Activated naive CD4-positive, alpha-beta T cell treated with anti-CD3 and anti-CD28 coated beads for 36 hours (primary cell): ENCODE measurements at regions not wholly inside any gene's neighbourhood (a gene's known extent, or its start where the extent isn't known, plus 50 kb on each side); places are given as distances from the start of the nearest gene placed in this dataset.
"Not testable (repeated sequence)": the region's sequence is repeated elsewhere in the genome, so short reads cannot be mapped to it uniquely, and the experiment has no call there.

Experiments used
- CTCF ChIA-PET: fragments of 350-600 bp; sonication (Branson Sonifier 250); formaldehyde crosslinking; loops from one replicate; lab custom pipeline; 2021; ENCODE audit warnings: antibody characterized with exemption; lab: Charles Lee
- DNase-seq: peaks from one replicate; pipeline ENCODE4 v3.0.0-alpha.2; 2020
- H3K27ac Mint-ChIP-seq: one replicate; pipeline ENCODE4 v1.8.0; 2021; ENCODE audit warnings: mild to moderate bottlenecking, mixed read lengths
- H3K27me3 Mint-ChIP-seq: one replicate; pipeline ENCODE4 v1.8.0; 2021; ENCODE audit warnings: low read depth, mixed read lengths
- H3K36me3 Mint-ChIP-seq: one replicate; pipeline ENCODE4 v1.8.0; 2021; ENCODE audit warnings: low read depth, mixed read lengths
- H3K4me1 Mint-ChIP-seq: one replicate; pipeline ENCODE4 v1.8.0; 2021; ENCODE audit warnings: low read depth, mixed read lengths
- H3K4me3 Mint-ChIP-seq: one replicate; pipeline ENCODE4 v1.8.0; 2021; ENCODE audit warnings: mild to moderate bottlenecking, moderate library complexity, mixed read lengths
- H3K9me3 Mint-ChIP-seq: one replicate; pipeline ENCODE4 v1.8.0; 2021; ENCODE audit warnings: mixed read lengths
- intact Hi-C: fragments of 100-400 bp; cut with micrococcal nuclease; formaldehyde crosslinking; loops from one replicate; pipeline ENCODE4 v1.15.1; 2023

- CTCF ChIA-PET = no interaction called here
- DNase-seq = no peak
- Mint-ChIP-seq H3K4me1 (no peaks in the 10 kb centered on the region), H3K4me3 (no peak overlapping the region), H3K9me3 (no peaks in the 10 kb centered on the region), H3K27ac (no peak overlapping the region), H3K36me3 (no peaks in the 10 kb centered on the region), H3K27me3 (no peaks in the 10 kb centered on the region)
- intact Hi-C loops = loop anchor here (1.0 kb wide), 1 partner anchor 255 kb away; no protein-coding TSS in a partner anchor
These were observed 156.5 kb upstream of the CHST15 start for GRCh38 chr10:124249812-124250432.

GRCh38 chr10:124249196-124249595 lies 155.8 kb upstream of the CHST15 start:
- no peak for DNase-seq
- no peak overlapping the region for H3K27ac Mint-ChIP-seq
- H3K4me3 Mint-ChIP-seq = no peak overlapping the region
- no peaks in the 10 kb centered on the region for H3K36me3 Mint-ChIP-seq
- no peaks in the 10 kb centered on the region for H3K9me3 Mint-ChIP-seq
- CTCF ChIA-PET = no interaction called here
- no peaks in the 10 kb centered on the region for H3K27me3 Mint-ChIP-seq
- intact Hi-C loops = no loop called here
- H3K4me1 Mint-ChIP-seq = no peaks in the 10 kb centered on the region

DNA sequence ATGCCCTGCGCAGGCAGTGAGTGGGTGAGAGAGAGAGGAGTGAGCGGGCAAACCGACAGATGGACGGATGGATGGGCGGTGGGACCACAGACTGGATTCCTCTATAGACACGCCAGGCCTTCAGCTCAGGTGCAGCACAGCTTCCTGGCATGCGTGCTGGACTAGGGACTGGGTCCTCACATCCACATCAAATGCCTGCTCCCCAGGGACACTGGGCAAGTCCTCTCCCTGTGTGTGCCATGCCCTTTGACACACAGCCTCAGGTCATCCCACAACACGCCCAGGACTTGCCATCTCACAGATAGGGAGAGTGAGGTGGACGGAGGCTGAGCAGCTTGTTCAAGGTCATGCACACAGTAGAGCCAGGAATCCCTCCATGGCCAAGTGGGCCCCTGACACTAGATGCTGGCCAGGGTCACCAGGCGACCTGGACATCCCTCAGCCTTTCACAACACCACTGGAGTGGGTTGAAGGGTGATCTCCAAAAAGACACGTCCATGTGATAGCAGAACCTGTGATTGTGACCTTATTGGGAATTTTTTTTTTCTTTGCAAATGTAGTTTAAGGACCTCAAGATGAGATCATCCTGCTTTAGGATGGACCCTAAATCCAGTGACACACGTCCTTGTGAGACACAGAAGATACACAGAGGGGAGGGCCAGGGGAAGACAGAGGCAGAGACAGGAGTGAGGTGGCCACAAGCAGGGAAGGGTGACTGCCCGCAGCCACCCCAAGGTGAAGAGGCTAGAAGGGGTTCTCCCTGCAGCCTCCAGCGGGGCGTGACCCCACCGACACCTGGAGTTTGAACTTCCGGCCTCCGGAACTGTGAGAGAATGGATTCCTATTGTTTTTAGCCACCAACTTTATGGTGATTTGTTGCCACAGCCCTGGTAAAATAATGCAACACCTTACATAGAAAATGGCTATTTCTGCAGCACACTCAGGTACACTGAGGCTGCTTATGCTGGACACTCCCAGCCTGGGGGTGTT lies 155.0 kb upstream of the CHST15 start:
- CTCF ChIA-PET = no interaction called here

DNA sequence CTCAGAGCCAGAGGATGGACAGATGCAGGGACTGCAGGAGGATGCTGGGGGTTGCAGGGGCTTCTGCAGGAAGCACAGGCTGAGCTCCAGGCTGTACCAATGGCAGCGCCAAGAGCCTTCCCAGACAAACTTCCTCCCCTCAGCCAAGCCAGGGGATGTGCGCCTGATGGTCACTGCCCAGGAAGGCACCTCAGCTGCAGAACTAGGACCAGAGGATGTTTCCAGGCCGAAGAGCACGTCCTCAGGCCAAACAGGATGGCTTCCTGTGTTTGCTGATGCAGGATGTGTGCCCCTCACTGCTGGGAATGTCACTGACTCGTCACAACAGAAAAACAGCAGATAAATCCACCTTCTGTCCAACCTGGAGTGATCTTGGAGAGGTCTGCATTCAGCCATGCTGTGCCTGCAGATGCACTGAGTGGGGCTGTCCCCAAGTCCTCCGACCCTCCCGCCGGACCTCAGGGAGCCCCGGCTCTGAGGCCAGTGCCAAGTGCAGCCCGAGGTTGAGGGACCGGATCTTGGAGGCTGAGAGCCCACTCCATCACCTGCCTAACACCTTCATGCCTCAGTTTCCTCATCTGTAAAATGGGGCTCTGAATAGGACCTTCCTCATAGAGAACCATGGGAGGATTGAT lies 152.5 kb upstream of the CHST15 start:
- CTCF ChIA-PET = interaction anchor here (1.5 kb wide), 1 partner anchor 143 kb away, joined by 6 read pairs; no protein-coding TSS in a partner anchor

More for the DNA sequence above, 155.0 kb upstream of the CHST15 start:
- H3K27me3 Mint-ChIP-seq = no peaks in the 10 kb centered on the region
- no peaks in the 10 kb centered on the region for H3K4me1 Mint-ChIP-seq
- H3K4me3 Mint-ChIP-seq = no peak overlapping the region
- DNase-seq = no peak
- no peak overlapping the region for H3K27ac Mint-ChIP-seq
- intact Hi-C loops = no loop called here
- no peaks in the 10 kb centered on the region for H3K36me3 Mint-ChIP-seq
- no peaks in the 10 kb centered on the region for H3K9me3 Mint-ChIP-seq

DNA sequence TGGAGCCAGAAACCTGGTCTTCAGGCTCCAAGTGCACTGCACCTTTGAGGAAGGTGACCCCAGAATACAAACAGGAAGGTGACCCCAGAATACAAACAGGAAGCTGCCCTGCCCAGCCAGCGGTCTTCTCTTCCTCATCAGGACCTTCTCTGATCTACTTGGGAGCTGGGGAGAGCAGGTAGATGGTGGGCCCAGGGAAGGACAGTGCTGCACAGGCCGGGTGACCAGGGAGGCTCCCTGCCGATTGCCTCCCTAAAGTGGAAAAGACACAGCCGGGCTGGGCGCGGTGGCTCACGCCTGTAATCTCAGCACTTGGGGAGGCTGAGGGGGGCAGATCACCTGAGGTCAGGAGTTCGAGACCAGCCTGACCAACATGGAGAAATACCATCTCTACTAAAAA lies 151.8 kb upstream of the CHST15 start:
- Mint-ChIP-seq H3K27me3 (no peaks in the 10 kb centered on the region), H3K9me3 (no peaks in the 10 kb centered on the region), H3K36me3 (no peaks in the 10 kb centered on the region), H3K27ac (no peak overlapping the region), H3K4me1 (no peaks in the 10 kb centered on the region), H3K4me3 (no peak overlapping the region)
- intact Hi-C loops = no loop called here
- CTCF ChIA-PET = interaction anchor here (1.5 kb wide), 1 partner anchor 144 kb away, joined by 6 read pairs; no protein-coding TSS in a partner anchor
- DNase-seq = no peak

More for the DNA sequence above, 152.5 kb upstream of the CHST15 start:
- H3K36me3 Mint-ChIP-seq = no peaks in the 10 kb centered on the region
- no peak overlapping the region for H3K27ac Mint-ChIP-seq
- H3K9me3 Mint-ChIP-seq = no peaks in the 10 kb centered on the region
- H3K4me1 Mint-ChIP-seq = no peaks in the 10 kb centered on the region
- no peak overlapping the region for H3K4me3 Mint-ChIP-seq
- intact Hi-C loops = no loop called here
- DNase-seq = no peak
- H3K27me3 Mint-ChIP-seq = no peaks in the 10 kb centered on the region

DNA sequence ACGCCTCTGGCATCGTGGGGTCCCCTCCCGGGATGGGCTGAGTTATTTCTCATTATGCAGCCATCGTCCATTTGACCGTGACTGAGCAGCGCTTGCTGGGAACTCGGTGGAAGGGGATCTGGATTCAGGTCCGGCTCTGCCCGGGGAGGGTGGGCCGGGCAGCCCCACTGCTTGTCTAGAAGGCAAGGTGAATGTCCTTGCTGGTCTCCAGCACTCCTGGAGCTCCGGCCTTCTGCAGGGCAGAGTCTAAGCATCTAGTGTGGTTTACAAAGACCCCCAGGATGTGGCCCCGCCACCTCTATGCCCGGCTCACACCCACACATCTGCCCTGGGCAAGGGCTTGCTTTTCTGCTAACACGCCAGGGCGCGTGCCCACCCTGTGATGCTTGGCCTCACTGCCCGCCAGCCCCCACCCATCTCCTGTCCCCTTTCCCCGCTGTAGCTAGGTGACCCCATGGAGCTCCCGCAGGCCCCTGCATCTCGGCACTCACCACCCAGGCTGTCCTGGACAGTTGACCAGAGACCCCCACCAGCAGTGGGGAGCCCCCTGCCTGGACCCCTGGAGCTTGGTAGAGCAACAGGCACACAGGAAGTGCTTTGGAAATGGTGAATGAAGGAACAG lies 151.0 kb upstream of the CHST15 start:
- intact Hi-C loops = no loop called here
- no peak for DNase-seq

GRCh38 chr10:124243702-124244121 lies 150.3 kb upstream of the CHST15 start:
- H3K27ac Mint-ChIP-seq = no peak overlapping the region
- intact Hi-C loops = no loop called here
- CTCF ChIA-PET = interaction anchor here (0.5 kb wide), 1 partner anchor 37 kb away, joined by 3 read pairs; no protein-coding TSS in a partner anchor
- no peaks in the 10 kb centered on the region for H3K4me1 Mint-ChIP-seq
- H3K27me3 Mint-ChIP-seq = no peaks in the 10 kb centered on the region
- DNase-seq = no peak
- H3K9me3 Mint-ChIP-seq = no peaks in the 10 kb centered on the region
- H3K4me3 Mint-ChIP-seq = no peak overlapping the region
- H3K36me3 Mint-ChIP-seq = no peaks in the 10 kb centered on the region

More for the DNA sequence above, 151.0 kb upstream of the CHST15 start:
- CTCF ChIA-PET = interaction anchor here (1.5 kb wide), 1 partner anchor 144 kb away, joined by 6 read pairs; no protein-coding TSS in a partner anchor
- Mint-ChIP-seq H3K4me3 (no peak overlapping the region), H3K36me3 (no peaks in the 10 kb centered on the region), H3K27me3 (no peaks in the 10 kb centered on the region), H3K27ac (no peak overlapping the region), H3K9me3 (no peaks in the 10 kb centered on the region), H3K4me1 (no peaks in the 10 kb centered on the region)

DNA sequence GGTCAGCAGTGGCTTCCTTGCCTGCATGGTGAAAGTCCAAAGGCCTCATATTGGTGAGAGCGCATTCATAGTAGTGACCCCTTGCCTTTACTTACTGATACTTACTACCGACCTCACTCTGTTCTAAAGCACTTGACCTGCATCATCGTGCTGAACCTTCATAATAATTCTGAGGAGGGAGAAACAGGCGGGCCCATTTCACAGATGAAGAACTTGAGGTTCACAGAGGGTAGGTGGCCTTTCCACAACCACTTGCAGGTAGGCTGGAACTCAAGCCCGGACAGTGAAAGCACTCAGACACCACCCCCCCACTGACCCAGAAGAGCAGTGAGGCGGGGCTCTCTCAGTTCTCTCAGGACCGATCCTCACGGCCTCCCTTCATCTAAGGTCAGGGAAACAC lies 149.4 kb upstream of the CHST15 start:
- no peaks in the 10 kb centered on the region for H3K4me1 Mint-ChIP-seq
- no peak for DNase-seq
- H3K9me3 Mint-ChIP-seq = no peaks in the 10 kb centered on the region
- no peaks in the 10 kb centered on the region for H3K36me3 Mint-ChIP-seq
- no peaks in the 10 kb centered on the region for H3K27me3 Mint-ChIP-seq
- no peak overlapping the region for H3K4me3 Mint-ChIP-seq
- intact Hi-C loops = no loop called here
- H3K27ac Mint-ChIP-seq = no peak overlapping the region
- CTCF ChIA-PET = no interaction called here

- H3K27me3 Mint-ChIP-seq = no peaks in the 10 kb centered on the region
- no peak overlapping the region for H3K27ac Mint-ChIP-seq
- no peak for DNase-seq
- H3K4me1 Mint-ChIP-seq = no peaks in the 10 kb centered on the region
- intact Hi-C loops = no loop called here
- CTCF ChIA-PET = no interaction called here
- no peaks in the 10 kb centered on the region for H3K36me3 Mint-ChIP-seq
- H3K4me3 Mint-ChIP-seq = no peak overlapping the region
- no peaks in the 10 kb centered on the region for H3K9me3 Mint-ChIP-seq
These were observed 149.0 kb upstream of the CHST15 start for GRCh38 chr10:124242365-124242764.

DNA sequence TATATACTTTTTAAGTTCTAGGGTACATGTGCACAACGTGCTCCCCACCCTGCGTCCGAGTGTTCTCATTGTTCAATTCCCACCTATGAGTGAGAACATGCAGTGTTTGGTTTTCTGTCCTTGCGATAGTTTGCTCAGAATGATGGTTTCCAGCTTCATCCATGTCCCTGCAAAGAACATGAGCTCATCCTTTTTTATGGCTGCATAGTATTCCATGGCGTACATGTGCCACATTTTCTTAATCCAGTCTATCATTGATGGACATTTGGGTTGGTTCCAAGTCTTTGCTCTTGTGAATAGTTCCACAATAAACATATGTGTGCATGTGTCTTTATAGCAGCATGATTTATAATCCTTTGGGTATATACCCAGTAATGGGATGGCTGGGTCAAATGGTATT lies 148.1 kb upstream of the CHST15 start:
- H3K27ac Mint-ChIP-seq, H3K4me1 Mint-ChIP-seq, intact Hi-C loops, H3K27me3 Mint-ChIP-seq, H3K9me3 Mint-ChIP-seq, H3K36me3 Mint-ChIP-seq, CTCF ChIA-PET, DNase-seq, H3K4me3 Mint-ChIP-seq: not testable (repeated sequence)

DNA sequence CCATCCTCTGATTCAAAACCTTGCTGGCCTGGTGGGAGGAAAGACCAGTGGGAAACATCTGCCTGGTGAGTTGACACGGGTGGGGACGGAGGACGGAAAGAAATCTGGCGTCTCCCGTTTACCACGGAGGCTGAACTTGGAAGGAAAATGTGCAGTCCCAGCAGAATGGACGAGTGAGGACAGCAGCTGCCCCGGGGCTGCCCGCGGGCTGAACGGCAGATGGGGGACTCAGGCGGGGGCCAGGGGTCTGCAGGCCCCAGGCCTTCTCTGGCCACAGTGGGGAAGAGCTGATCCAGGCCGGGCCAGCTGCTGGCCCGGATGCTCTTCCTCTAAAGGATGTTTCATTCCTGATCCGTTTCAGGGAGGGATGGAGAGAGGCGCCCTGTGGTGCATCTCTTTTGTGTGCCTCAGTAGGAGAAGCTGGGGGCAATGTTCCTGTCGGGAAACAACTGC lies 147.5 kb upstream of the CHST15 start:
- no peak overlapping the region for H3K27ac Mint-ChIP-seq
- intact Hi-C loops = no loop called here
- no peak for DNase-seq
- CTCF ChIA-PET = no interaction called here
- H3K9me3 Mint-ChIP-seq = no peaks in the 10 kb centered on the region
- H3K36me3 Mint-ChIP-seq = no peaks in the 10 kb centered on the region
- no peak overlapping the region for H3K4me3 Mint-ChIP-seq
- no peaks in the 10 kb centered on the region for H3K27me3 Mint-ChIP-seq
- H3K4me1 Mint-ChIP-seq = no peaks in the 10 kb centered on the region

DNA sequence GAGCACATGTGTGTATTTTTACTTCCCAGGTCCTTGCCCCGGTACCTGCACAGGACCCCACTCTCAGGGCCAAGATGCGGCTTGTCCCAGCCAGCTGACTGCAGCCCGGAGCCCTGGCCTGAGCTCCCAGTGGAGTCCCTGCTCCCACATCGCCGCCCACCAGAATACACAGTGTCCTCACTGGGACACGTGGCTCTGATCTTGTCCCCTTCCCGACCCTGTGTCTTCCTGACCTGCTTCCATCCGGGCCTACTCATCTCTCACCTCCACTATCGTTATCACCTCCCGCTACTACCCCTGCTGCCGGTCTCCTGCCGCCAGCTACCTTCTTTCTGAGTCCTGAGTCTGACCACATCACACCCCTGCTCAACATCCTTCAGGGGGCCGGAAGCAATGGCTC lies 146.3 kb upstream of the CHST15 start:
- Mint-ChIP-seq H3K4me3 (no peak overlapping the region), H3K36me3 (no peaks in the 10 kb centered on the region), H3K9me3 (no peaks in the 10 kb centered on the region), H3K4me1 (no peaks in the 10 kb centered on the region), H3K27me3 (no peaks in the 10 kb centered on the region), H3K27ac (no peak overlapping the region)
- intact Hi-C loops = no loop called here
- no peak for DNase-seq
- CTCF ChIA-PET = no interaction called here
